ENCODE measurements at regions not wholly inside any gene's neighbourhood (a gene's known extent, or its start where the extent isn't known, plus 50 kb on each side); places are given as distances from the start of the nearest gene placed in this dataset.

DNA sequence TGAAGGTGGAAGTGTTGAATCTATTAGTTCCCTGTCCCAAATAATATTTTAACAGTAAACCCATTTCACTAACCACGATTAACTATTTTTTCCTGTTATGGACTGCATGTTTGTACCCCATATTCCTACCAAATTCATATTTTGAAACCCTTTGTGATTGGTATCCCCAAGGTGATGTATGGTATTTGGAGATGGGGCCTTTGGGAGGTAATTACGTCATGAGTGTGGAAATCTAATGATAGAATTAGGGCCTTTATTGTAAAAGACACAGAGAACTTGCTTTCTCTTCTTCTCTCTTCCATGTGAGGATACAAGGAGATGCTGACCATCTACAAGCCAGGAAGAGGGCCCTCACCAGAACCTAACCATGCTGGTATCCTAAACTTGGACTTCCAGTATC, 744.7 kb downstream of the DTWD2 start:
- TF ChIP-seq, protein P1, sequence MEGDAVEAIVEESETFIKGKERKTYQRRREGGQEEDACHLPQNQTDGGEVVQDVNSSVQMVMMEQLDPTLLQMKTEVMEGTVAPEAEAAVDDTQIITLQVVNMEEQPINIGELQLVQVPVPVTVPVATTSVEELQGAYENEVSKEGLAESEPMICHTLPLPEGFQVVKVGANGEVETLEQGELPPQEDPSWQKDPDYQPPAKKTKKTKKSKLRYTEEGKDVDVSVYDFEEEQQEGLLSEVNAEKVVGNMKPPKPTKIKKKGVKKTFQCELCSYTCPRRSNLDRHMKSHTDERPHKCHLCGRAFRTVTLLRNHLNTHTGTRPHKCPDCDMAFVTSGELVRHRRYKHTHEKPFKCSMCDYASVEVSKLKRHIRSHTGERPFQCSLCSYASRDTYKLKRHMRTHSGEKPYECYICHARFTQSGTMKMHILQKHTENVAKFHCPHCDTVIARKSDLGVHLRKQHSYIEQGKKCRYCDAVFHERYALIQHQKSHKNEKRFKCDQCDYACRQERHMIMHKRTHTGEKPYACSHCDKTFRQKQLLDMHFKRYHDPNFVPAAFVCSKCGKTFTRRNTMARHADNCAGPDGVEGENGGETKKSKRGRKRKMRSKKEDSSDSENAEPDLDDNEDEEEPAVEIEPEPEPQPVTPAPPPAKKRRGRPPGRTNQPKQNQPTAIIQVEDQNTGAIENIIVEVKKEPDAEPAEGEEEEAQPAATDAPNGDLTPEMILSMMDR (IDR thresholded peaks at IDR 0.05; ENCODE audit: control insufficient read depth, insufficient read depth, low read depth, low read length, missing control alignments): no peak
- H3K4me3 ChIP-seq (ENCODE audit: control insufficient read depth, low read depth, low read length): no peak overlapping the region

DNA sequence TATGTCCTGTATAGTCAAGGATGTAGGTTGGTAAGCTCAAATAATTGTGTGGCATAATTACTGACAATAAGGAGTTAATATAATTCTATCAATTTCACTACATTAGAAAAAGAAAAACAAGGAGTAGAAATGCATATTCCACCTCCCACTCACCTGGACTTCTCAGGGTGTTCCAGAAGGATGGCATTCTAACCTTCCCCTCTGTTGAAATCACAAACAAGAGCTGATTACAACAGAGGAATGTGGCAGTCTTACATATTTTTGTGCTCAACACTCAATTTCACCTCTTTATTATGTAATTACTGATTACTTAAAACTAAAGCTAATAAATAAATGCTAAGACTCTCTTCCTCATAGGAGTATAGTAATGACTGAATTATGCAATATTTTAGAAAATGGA, 745.3 kb downstream of the DTWD2 start:
- H3K4me3 ChIP-seq (ENCODE audit: control insufficient read depth, low read depth, low read length): no peak overlapping the region
- DNase-seq (ENCODE audit: low read depth): no peak
- TF ChIP-seq, protein P1 (IDR thresholded peaks at IDR 0.05; ENCODE audit: control insufficient read depth, insufficient read depth, low read depth, low read length, missing control alignments): no peak

More for the DNA sequence above, 744.7 kb downstream of the DTWD2 start:
- DNase-seq (ENCODE audit: low read depth): no peak

DNA sequence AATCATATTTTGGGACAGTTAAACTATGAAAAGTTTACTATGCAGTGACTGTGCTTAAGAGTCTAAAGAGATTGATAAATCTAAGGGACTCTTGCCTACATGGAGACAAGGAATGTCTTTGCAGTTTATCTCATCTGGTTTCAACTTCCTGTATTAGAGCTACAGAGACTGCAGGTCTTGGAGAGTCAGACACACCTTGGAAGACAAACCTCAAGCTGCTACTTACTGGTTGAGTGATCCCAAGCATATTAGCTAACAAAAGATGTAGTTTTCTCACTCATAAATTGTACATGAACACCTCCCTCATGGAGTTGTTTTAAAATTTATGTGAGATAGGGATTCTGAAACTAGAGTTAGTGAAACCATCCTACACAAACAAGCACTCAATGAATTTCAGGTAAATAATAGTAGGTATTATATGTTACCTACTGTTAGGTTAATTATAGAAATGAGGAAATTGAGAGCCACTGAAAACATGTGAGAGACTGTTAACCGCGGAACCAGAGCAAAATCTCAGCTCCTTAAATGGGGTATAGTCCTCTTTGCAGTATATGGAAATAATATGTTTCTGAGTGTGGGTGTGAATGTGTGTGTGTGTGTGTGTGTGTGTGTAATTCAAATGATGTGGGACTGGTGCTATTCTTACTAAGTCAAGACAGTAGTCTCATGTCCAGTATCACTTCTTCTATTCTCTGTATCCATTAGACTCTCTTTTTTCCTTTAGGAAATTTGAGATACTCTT, 752.1 kb downstream of the DTWD2 start:
- H3K4me3 ChIP-seq (ENCODE audit: control insufficient read depth, low read depth, low read length): no peak overlapping the region
- DNase-seq (ENCODE audit: low read depth): no peak
- TF ChIP-seq, protein P1 (IDR thresholded peaks at IDR 0.05; ENCODE audit: control insufficient read depth, insufficient read depth, low read depth, low read length, missing control alignments): no peak

- H3K4me3 ChIP-seq (ENCODE audit: control insufficient read depth, low read depth, low read length): no peak overlapping the region
- TF ChIP-seq, protein P1 (IDR thresholded peaks at IDR 0.05; ENCODE audit: control insufficient read depth, insufficient read depth, low read depth, low read length, missing control alignments): no peak
Measured at GRCh38 chr5:118233606-118234005, 754.7 kb downstream of the DTWD2 start.

GRCh38 chr5:118228489-118228888, 759.9 kb downstream of the DTWD2 start:
- TF ChIP-seq, protein P1 (IDR thresholded peaks at IDR 0.05; ENCODE audit: control insufficient read depth, insufficient read depth, low read depth, low read length, missing control alignments): no peak

More at GRCh38 chr5:118233606-118234005, 754.7 kb downstream of the DTWD2 start:
- peak; percentile 25 for DNase-seq (ENCODE audit: low read depth)

GRCh38 chr5:118224546-118224945, 763.8 kb downstream of the DTWD2 start:
- no peak overlapping the region for H3K4me3 ChIP-seq (ENCODE audit: control insufficient read depth, low read depth, low read length)
- TF ChIP-seq, protein P1 (IDR thresholded peaks at IDR 0.05; ENCODE audit: control insufficient read depth, insufficient read depth, low read depth, low read length, missing control alignments): no peak
- DNase-seq (ENCODE audit: low read depth): peak; percentile 45

More at GRCh38 chr5:118228489-118228888, 759.9 kb downstream of the DTWD2 start:
- no peak for DNase-seq (ENCODE audit: low read depth)
- H3K4me3 ChIP-seq (ENCODE audit: control insufficient read depth, low read depth, low read length): no peak overlapping the region
